ENCODE measurements at regions not wholly inside any gene's neighbourhood (a gene's known extent, or its start where the extent isn't known, plus 50 kb on each side); places are given as distances from the start of the nearest gene placed in this dataset.

DNA sequence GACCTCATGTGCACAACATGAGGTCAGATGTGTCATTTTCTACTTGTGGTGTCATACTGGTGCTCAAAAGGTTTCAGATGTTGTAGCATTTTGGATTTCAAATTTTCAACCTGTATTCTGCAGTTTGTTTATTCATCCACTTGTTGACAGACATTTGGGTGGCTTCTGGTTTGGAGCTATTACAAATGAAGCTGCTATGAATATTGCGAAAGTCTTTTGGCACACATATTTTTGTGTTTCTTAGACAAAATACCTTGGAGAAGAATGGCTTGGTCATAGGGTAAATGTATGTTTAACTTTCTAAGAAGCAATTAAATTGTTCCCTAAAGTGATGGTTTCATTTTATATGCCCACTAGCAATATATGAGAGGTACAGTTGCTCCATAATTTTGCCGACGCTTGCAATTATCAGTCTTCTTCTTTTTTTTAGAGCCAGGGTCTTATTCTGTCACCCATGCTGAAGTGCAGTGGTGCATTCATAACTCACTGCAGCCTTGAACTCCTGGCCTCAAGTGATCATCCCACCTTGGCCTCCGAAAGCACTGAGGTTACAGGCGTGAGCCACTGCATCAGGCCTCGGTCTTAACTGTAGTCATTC lies 70.7 kb upstream of the TRPC7 start:
- Histone ChIP-seq H3K4me1 (ENCODE audit: control insufficient read depth, insufficient read depth, low read length) (no peaks in the 10 kb centered on the region), H3K9me3 (ENCODE audit: control insufficient read depth, low read length) (no peaks in the 10 kb centered on the region), H3K27me3 (ENCODE audit: control insufficient read depth, insufficient read depth) (peaks cover 3% of the 10 kb centered on the region), H3K27ac (ENCODE audit: low read length) (no peak overlapping the region), H3K4me3 (ENCODE audit: low read length) (no peak overlapping the region)
- no peak for ATAC-seq
- intact Hi-C loops (cut with DNase I): no loop called here
- DNase-seq: no peak
- 91% methylated on average over 6 of the region's 6 CpGs for WGBS

DNA sequence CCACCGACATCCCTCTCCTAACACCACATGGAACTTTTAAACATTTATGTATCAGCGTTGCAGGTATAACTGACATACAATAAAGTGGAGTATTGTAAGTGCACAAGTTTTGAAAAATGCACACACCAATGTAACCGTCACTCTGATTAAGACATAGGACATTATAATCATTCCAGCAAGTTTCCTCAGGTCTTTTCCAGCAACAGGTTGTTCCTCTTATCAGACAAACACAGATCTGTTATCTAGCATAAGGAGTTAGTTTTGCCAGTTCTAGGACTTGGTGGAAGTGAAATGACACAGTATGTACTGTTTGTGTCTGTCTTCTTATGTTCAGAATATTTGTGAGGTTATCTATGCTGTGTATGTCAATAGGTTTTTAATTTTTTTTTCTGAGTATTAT lies 69.5 kb upstream of the TRPC7 start:
- Histone ChIP-seq H3K4me3 (ENCODE audit: low read length) (no peak overlapping the region), H3K9me3 (ENCODE audit: control insufficient read depth, low read length) (no peaks in the 10 kb centered on the region), H3K27me3 (ENCODE audit: control insufficient read depth, insufficient read depth) (peaks cover 3% of the 10 kb centered on the region), H3K4me1 (ENCODE audit: control insufficient read depth, insufficient read depth, low read length) (no peaks in the 10 kb centered on the region), H3K27ac (ENCODE audit: low read length) (no peak overlapping the region)
- no peak for ATAC-seq
- DNase-seq: no peak
- 79% methylated on average over 3 of the region's 3 CpGs for WGBS
- intact Hi-C loops (cut with DNase I): no loop called here

DNA sequence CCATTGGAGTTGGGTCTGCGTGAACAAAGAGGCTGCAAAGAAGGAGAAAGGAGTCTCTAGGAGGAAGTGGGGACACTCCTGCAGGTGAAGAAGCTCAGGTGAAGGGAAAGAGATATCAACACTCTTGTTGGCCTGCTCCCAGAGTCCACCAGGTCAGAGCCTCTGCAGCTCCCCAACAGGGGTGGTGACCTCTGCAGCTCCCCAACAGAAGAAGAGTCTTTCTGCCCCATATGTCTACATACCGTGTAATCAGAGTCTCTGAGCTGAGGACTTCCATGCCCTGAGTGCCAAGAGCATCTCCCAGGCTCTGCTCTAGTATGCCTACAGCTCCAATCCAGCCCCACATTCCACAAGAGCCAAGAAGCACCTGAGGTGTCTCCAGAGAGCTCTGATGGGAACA lies 67.4 kb upstream of the TRPC7 start:
- Histone ChIP-seq H3K9me3 (ENCODE audit: control insufficient read depth, low read length) (no peaks in the 10 kb centered on the region), H3K27ac (ENCODE audit: low read length) (no peak overlapping the region), H3K4me1 (ENCODE audit: control insufficient read depth, insufficient read depth, low read length) (no peaks in the 10 kb centered on the region), H3K27me3 (ENCODE audit: control insufficient read depth, insufficient read depth) (no peaks in the 10 kb centered on the region), H3K4me3 (ENCODE audit: low read length) (no peak overlapping the region)
- intact Hi-C loops (cut with DNase I): no loop called here
- DNase-seq (no peak), ATAC-seq (no peak)
- WGBS: 78% methylated on average over 2 of the region's 2 CpGs

DNA sequence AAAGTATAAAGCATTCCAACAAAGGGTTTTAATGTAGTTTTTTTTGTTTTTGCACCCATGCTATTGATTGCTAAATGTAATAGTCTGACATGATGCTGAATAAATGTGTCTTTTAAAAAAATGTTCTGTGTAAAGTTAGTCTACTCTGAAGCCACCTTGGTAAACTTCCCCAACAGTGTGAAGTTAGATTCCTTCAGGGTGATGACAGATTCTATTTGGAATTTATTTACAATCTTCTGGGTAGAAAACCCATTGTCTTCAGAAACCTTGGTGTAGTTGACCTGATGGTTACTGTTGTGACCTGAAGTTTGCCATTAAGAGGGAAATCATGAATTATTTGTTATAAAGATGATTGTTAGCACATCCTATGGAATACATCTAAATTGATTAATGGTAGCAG lies 64.7 kb upstream of the TRPC7 start:
- no peak for ATAC-seq
- no peaks in the 10 kb centered on the region for H3K27me3 ChIP-seq (ENCODE audit: control insufficient read depth, insufficient read depth)
- intact Hi-C loops (cut with DNase I): no loop called here
- no peak overlapping the region for H3K4me3 ChIP-seq (ENCODE audit: low read length)
- no peak overlapping the region for H3K27ac ChIP-seq (ENCODE audit: low read length)
- H3K4me1 ChIP-seq (ENCODE audit: control insufficient read depth, insufficient read depth, low read length): no peaks in the 10 kb centered on the region
- H3K9me3 ChIP-seq (ENCODE audit: control insufficient read depth, low read length): no peaks in the 10 kb centered on the region
- no peak for DNase-seq

DNA sequence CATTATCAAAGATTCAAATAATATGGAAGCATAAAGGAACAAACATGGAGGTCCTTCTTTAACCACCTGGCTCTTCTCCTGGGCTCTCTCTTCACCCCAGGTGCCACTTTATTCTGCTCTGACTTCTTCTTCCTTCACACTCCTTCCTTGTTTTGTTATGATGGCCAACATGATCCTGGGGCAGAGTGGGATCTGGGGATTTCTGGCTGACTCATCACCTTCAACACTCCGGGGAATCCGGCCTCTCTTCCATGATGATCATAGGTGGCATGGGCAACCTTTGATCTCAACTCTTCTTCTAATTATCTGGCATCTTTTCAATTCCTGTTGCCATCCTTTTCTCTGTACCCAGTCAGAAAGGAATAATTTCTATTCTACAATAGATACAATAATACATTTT lies 62.1 kb upstream of the TRPC7 start:
- DNase-seq: no peak
- Histone ChIP-seq H3K9me3 (ENCODE audit: control insufficient read depth, low read length) (no peaks in the 10 kb centered on the region), H3K27ac (ENCODE audit: low read length) (no peak overlapping the region), H3K27me3 (ENCODE audit: control insufficient read depth, insufficient read depth) (no peaks in the 10 kb centered on the region), H3K4me3 (ENCODE audit: low read length) (no peak overlapping the region), H3K4me1 (ENCODE audit: control insufficient read depth, insufficient read depth, low read length) (no peaks in the 10 kb centered on the region)
- intact Hi-C loops (cut with DNase I): loop anchor here in 2 of 4 donors (10.0 kb wide), 2 partner anchors 173 to 183 kb away; no protein-coding TSS in a partner anchor
- no peak for ATAC-seq
- 85% methylated on average over 2 of the region's 2 CpGs for WGBS

DNA sequence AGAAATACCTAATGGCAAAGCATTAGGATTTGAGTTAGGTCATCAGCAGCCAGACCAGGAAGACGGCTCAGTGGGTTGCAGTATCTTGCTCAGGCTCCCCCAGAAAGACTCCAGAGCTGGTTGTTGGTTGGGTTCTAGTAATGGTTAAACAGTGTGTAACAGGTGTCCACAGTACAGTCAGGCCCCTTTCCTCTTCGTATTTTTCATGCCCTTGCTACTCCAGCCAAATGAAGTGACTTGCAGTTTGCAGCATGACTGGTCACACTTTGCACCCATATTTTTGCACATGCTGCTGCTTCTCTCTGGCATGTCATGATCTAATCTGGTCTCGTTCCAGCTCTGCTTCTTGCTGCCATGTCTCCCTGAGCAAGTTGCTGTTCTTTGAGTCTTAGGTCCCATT lies 60.6 kb upstream of the TRPC7 start:
- intact Hi-C loops (cut with DNase I): loop anchor here in 2 of 4 donors (10.0 kb wide), 2 partner anchors 171 to 181 kb away; no protein-coding TSS in a partner anchor

DNA sequence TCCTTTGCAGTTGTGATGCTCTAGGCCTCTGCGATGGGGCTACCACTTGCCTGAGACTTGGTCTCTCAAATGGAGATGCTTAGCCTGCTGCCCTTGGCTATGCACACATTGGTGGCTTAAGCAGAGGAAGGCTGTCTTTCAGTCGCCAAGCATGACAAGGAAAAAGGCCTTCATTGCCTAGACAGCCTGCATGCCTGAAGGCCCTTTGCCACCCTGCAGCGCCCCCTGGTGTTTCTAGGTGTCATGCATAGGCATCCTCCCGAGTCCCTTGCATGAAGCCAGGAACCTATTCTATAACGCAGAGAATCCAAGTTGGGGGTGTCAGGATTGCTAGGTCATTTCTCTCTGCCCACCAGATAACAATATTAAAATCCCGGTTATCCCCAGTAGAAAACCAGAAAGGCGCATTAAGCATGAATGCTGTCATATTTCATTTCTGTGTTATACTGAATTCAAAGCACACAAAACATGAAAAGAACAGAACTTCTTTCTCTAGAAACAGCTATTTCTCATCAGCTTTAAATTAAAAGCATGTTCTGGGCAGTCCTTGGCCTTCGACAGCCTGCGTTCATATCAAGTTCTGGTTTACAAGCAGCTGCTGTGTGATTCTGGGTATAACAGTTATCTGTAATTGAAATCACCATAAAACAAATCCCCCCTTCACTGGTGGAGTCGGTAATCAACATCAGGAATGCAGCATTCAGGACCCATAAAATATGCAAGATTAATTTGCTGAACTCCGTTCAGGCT lies 59.7 kb upstream of the TRPC7 start:
- no peak overlapping the region for H3K27ac ChIP-seq (ENCODE audit: low read length)
- H3K27me3 ChIP-seq (ENCODE audit: control insufficient read depth, insufficient read depth): no peaks in the 10 kb centered on the region
- ATAC-seq: peak; percentile 66 to 68
- DNase-seq: peak; percentile 68 to 89 (median 80)
- no peak overlapping the region for H3K4me3 ChIP-seq (ENCODE audit: low read length)
- no peaks in the 10 kb centered on the region for H3K4me1 ChIP-seq (ENCODE audit: control insufficient read depth, insufficient read depth, low read length)
- 36% methylated on average over 11 of the region's 11 CpGs for WGBS
- intact Hi-C loops (cut with DNase I): loop anchor here in 2 of 4 donors (10.0 kb wide), 2 partner anchors 170 to 180 kb away; no protein-coding TSS in a partner anchor
- H3K9me3 ChIP-seq (ENCODE audit: control insufficient read depth, low read length): no peaks in the 10 kb centered on the region

More for the DNA sequence above, 60.6 kb upstream of the TRPC7 start:
- ATAC-seq (no peak), DNase-seq (no peak)
- Histone ChIP-seq H3K4me1 (ENCODE audit: control insufficient read depth, insufficient read depth, low read length) (no peaks in the 10 kb centered on the region), H3K9me3 (ENCODE audit: control insufficient read depth, low read length) (no peaks in the 10 kb centered on the region), H3K4me3 (ENCODE audit: low read length) (no peak overlapping the region), H3K27me3 (ENCODE audit: control insufficient read depth, insufficient read depth) (no peaks in the 10 kb centered on the region), H3K27ac (ENCODE audit: low read length) (no peak overlapping the region)
- WGBS: 37% methylated on average over 3 of the region's 3 CpGs

DNA sequence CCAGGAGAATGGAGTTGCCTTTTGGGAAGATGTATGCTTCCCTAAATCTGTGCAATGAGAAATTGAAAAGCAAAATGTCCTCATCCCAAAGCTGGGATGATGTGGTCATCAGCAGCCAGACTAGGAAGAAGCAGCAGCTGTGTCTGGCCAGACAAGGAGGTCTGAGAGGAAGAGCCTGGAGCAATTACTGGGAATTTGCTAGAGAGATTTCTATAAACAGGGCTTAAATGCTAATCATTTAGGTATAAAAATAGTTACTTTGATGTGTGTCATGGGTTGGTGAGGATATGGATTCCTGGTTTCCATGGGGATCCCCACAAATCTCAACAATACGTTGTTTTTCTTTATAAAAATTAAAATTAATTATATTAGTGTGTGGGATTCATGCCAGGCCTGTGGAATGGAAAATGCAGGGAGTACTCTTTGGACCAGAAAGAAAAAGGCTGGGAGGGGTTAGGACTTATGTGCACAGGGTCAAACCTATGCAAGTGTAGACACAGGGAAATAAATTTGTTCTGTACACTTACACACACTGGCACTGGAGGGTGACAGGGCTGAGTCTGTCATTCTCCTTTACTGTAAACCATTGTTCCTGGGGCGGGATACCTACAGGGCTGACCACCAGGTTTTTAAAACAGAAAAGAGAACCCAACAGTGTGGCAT lies 58.7 kb upstream of the TRPC7 start:
- H3K27me3 ChIP-seq (ENCODE audit: control insufficient read depth, insufficient read depth): no peaks in the 10 kb centered on the region
- ATAC-seq (no peak), DNase-seq (no peak)
- H3K9me3 ChIP-seq (ENCODE audit: control insufficient read depth, low read length): no peaks in the 10 kb centered on the region
- H3K27ac ChIP-seq (ENCODE audit: low read length): no peak overlapping the region
- H3K4me1 ChIP-seq (ENCODE audit: control insufficient read depth, insufficient read depth, low read length): no peaks in the 10 kb centered on the region
- WGBS: 74% methylated on average over 2 of the region's 2 CpGs
- intact Hi-C loops (cut with DNase I): loop anchor here in 2 of 4 donors (10.0 kb wide), 2 partner anchors 169 to 179 kb away; no protein-coding TSS in a partner anchor
- H3K4me3 ChIP-seq (ENCODE audit: low read length): no peak overlapping the region

DNA sequence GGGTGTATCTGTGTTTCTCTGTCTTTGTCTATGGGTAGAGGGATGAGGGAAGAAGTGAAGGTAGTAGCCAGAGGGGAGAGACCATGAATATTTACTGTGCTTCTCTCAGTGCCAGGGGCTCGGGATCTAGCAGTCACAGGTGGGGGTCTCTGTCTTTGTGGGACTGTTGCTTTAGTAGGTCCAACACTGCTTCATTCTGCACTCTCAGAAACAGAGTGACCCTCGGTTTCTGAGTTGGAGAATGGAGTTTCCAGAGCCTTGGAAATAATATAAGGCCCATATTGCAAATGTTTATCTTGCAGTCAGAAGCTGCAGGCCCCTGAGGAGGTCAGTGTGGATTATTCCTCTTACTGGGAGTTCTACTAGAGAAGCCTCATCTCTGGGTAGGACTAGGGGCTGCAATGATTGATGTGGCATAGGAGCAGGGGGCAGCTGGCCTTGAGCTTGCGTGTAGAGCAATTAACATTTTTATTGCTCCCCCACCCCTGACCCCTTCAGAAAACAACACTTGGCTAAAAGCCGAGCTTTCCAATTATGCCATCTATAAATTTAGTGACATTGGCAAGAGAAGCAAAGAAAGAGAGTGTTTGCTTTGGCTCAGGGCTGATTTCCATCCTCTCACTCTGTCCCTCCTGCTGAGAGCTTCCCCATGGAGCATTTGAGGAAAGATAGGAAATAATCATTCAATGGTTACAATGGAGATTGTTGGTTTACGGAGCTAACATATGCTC lies 55.0 kb upstream of the TRPC7 start:
- Histone ChIP-seq H3K4me1 (ENCODE audit: control insufficient read depth, insufficient read depth, low read length) (no peaks in the 10 kb centered on the region), H3K27ac (ENCODE audit: low read length) (no peak overlapping the region), H3K27me3 (ENCODE audit: control insufficient read depth, insufficient read depth) (no peaks in the 10 kb centered on the region), H3K9me3 (ENCODE audit: control insufficient read depth, low read length) (no peaks in the 10 kb centered on the region), H3K4me3 (ENCODE audit: low read length) (no peak overlapping the region)
- intact Hi-C loops (cut with DNase I): loop anchor here in 2 of 4 donors (10.0 kb wide), 2 partner anchors 166 to 176 kb away; no protein-coding TSS in a partner anchor
- DNase-seq: no peak
- no peak for ATAC-seq
- WGBS: 45% methylated on average over 5 of the region's 5 CpGs

DNA sequence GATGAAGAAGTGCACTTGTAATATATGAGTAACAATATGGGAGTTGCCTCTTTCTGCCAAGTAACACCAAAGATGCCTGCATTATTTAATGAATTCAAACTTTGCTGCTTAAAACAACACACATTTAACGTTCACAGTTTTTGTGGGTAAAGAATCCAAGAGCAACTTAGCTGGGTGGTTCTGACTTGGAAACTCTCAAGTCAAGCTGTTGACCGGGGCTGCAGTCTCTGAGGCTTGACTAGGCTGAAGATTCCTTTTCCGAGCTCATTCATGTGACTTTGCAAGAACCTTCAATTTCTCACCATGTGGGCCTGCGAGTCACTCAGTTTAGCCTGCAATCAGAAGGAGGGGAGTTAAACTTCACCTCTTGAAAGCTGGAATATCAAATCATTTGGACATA lies 53.0 kb upstream of the TRPC7 start:
- Histone ChIP-seq H3K4me1 (ENCODE audit: control insufficient read depth, insufficient read depth, low read length) (no peaks in the 10 kb centered on the region), H3K27me3 (ENCODE audit: control insufficient read depth, insufficient read depth) (no peaks in the 10 kb centered on the region), H3K27ac (ENCODE audit: low read length) (no peak overlapping the region), H3K4me3 (ENCODE audit: low read length) (no peak overlapping the region), H3K9me3 (ENCODE audit: control insufficient read depth, low read length) (no peaks in the 10 kb centered on the region)
- WGBS: 70% methylated on average over 4 of the region's 4 CpGs
- DNase-seq: no peak
- no peak for ATAC-seq
- intact Hi-C loops (cut with DNase I): no loop called here
